ENCODE measurements at regions not wholly inside any gene's neighbourhood (a gene's known extent, or its start where the extent isn't known, plus 50 kb on each side); places are given as distances from the start of the nearest gene placed in this dataset.
A peak's percentile ranks its signal among the peaks of the same experiment; 100 is the strongest.

- H3K4me3 ChIP-seq (ENCODE audit: low read depth, poor library complexity, severe bottlenecking): no peak overlapping the region
- no peak for TF ChIP-seq CTCF (IDR thresholded peaks at IDR 0.05)
- no peak for TF ChIP-seq POLR2A (IDR thresholded peaks at IDR 0.05)
- DNase-seq (ENCODE audit: low spot score in 2 of 2): no peak
- intact Hi-C loops (cut with DNase I; ENCODE audit: low total_unique reads): no loop called here
- WGBS, 2 donors: 96% methylated on average over 1 of the region's 1 CpG
Observed at GRCh38 chr6:40809627-40810026, 222.5 kb upstream of the LRFN2 start.

GRCh38 chr6:40807484-40807883 is 220.3 kb upstream of the LRFN2 start:
- no peak overlapping the region for H3K4me3 ChIP-seq (ENCODE audit: low read depth, poor library complexity, severe bottlenecking)
- peak in 1 of 2 donors; percentile 53 for DNase-seq (ENCODE audit: low spot score in 2 of 2)
- 74% methylated on average over 5 of the region's 5 CpGs for whole genome bisulfite sequencing, 2 donors
- TF ChIP-seq POLR2A (IDR thresholded peaks at IDR 0.05) (no peak), CTCF (IDR thresholded peaks at IDR 0.05) (no peak)
- intact Hi-C loops (cut with DNase I; ENCODE audit: low total_unique reads): no loop called here

GRCh38 chr6:40806256-40806864 is 219.2 kb upstream of the LRFN2 start:
- DNase-seq (ENCODE audit: low spot score in 2 of 2): peak in 1 of 2 donors; percentile 72
- intact Hi-C loops (cut with DNase I; ENCODE audit: low total_unique reads): no loop called here
- TF ChIP-seq CTCF (IDR thresholded peaks at IDR 0.05): no peak
- TF ChIP-seq POLR2A (IDR thresholded peaks at IDR 0.05): no peak
- no peak overlapping the region for H3K4me3 ChIP-seq (ENCODE audit: low read depth, poor library complexity, severe bottlenecking)
- 78 to 79% methylated on average over 7 of the region's 7 CpGs for WGBS, 2 donors

GRCh38 chr6:40805336-40805735 is 218.2 kb upstream of the LRFN2 start:
- DNase-seq (ENCODE audit: low spot score in 2 of 2): peak in 1 of 2 donors; percentile 37
- intact Hi-C loops (cut with DNase I; ENCODE audit: low total_unique reads): no loop called here
- H3K4me3 ChIP-seq (ENCODE audit: low read depth, poor library complexity, severe bottlenecking): no peak overlapping the region
- 79 to 84% methylated on average over 4 of the region's 4 CpGs for WGBS, 2 donors
- TF ChIP-seq CTCF (IDR thresholded peaks at IDR 0.05): no peak
- no peak for TF ChIP-seq POLR2A (IDR thresholded peaks at IDR 0.05)

GRCh38 chr6:40804905-40805304 is 217.7 kb upstream of the LRFN2 start:
- TF ChIP-seq POLR2A (IDR thresholded peaks at IDR 0.05) (no peak), CTCF (IDR thresholded peaks at IDR 0.05) (no peak)
- no peak overlapping the region for H3K4me3 ChIP-seq (ENCODE audit: low read depth, poor library complexity, severe bottlenecking)
- peak in 1 of 2 donors; percentile 9 for DNase-seq (ENCODE audit: low spot score in 2 of 2)
- WGBS, 2 donors: 88 to 90% methylated on average over 4 of the region's 4 CpGs
- intact Hi-C loops (cut with DNase I; ENCODE audit: low total_unique reads): no loop called here
